ENCODE measurements at regions not wholly inside any gene's neighbourhood (a gene's known extent, or its start where the extent isn't known, plus 50 kb on each side); places are given as distances from the start of the nearest gene placed in this dataset.
"Not testable (repeated sequence)": the region's sequence is repeated elsewhere in the genome, so short reads cannot be mapped to it uniquely, and the experiment has no call there.

DNA sequence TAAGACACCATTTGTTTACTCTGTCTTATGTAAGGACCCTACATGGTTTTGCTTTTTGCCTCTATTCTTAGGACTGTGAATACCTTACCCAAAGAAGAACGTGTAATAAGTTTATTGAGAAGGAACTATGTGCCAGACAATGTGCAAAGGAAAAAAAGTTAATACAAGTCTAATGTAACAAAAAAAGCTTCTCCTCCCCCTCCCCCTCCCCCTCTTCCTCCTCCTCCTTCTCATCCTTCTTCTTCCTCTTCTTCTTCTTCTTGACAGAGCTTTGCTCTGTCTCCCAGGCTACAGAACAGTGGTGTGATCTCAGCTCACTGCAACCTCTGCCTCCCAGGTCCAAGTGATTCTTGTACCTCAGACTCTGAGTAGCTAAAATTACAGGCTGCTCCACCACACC lies 50.9 kb upstream of the MITF start:
- no peak for TF ChIP-seq CTCF (conservative IDR thresholded peaks at IDR 0.05; ENCODE audit: control insufficient read depth, insufficient read depth, low read depth, low read length)
- no peak for DNase-seq (ENCODE audit: low read depth)

DNA sequence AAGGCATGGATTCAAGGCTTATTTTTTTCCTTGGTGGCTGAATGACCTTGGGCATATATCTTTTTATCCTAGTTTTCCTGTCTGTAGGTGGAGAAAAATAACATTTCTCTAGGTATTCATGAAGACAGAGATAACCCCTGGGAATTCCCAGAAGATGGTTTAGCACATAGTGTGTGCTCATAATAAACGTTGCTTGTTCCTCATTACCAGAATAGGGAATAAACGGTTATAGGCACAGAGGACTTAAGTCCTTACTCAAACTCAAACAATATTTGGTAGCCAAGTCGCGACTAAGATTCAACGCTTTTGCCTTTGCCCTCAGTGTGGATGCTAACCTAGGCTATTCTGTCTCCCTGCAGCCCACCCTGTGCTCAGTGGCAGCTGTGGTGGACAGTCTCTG lies 51.6 kb upstream of the MITF start:
- TF ChIP-seq CTCF (conservative IDR thresholded peaks at IDR 0.05; ENCODE audit: control insufficient read depth, insufficient read depth, low read depth, low read length) = no peak
- no peak overlapping the region for H3K4me3 ChIP-seq (ENCODE audit: control insufficient read depth, low read depth, low read length)
- no peak for DNase-seq (ENCODE audit: low read depth)

More for the DNA sequence above, 50.9 kb upstream of the MITF start:
- no peak overlapping the region for H3K4me3 ChIP-seq (ENCODE audit: control insufficient read depth, low read depth, low read length)

GRCh38 chr3:69686056-69686455 lies 53.2 kb upstream of the MITF start:
- no peak for TF ChIP-seq CTCF (conservative IDR thresholded peaks at IDR 0.05; ENCODE audit: control insufficient read depth, insufficient read depth, low read depth, low read length)
- no peak overlapping the region for H3K4me3 ChIP-seq (ENCODE audit: control insufficient read depth, low read depth, low read length)

DNA sequence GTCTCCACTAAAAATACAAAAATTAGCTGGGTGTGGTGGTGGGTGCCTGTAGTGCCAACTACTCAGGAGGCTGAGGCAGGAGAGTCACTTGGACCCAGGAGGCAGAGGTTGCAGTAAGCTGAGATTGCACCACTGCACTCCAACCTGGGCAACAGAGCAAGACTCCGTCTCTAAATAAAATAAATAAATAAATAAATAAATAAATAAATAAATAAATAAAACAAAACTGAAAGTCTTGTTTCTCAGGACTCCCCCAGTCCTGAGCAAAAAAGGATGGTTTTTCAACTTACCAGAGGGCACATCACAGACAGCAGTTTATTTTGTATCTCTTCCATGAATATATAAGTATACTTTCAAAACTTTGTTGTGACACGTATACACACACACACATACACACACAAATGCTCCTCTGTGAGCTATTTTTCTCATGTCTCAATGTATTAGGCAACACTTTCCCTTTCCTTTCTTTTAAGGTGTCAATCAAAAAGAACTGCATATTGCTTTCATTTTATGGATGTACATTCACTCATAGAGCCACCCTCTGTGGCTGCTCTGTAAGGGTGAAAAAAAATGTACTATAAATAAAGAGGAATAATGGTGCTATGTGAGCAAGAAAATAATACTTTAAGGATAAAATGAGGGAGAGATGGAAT lies 54.8 kb upstream of the MITF start:
- no peak overlapping the region for H3K4me3 ChIP-seq (ENCODE audit: control insufficient read depth, low read depth, low read length)
- TF ChIP-seq CTCF (conservative IDR thresholded peaks at IDR 0.05; ENCODE audit: control insufficient read depth, insufficient read depth, low read depth, low read length) = no peak

More at GRCh38 chr3:69686056-69686455, 53.2 kb upstream of the MITF start:
- no peak for DNase-seq (ENCODE audit: low read depth)

DNA sequence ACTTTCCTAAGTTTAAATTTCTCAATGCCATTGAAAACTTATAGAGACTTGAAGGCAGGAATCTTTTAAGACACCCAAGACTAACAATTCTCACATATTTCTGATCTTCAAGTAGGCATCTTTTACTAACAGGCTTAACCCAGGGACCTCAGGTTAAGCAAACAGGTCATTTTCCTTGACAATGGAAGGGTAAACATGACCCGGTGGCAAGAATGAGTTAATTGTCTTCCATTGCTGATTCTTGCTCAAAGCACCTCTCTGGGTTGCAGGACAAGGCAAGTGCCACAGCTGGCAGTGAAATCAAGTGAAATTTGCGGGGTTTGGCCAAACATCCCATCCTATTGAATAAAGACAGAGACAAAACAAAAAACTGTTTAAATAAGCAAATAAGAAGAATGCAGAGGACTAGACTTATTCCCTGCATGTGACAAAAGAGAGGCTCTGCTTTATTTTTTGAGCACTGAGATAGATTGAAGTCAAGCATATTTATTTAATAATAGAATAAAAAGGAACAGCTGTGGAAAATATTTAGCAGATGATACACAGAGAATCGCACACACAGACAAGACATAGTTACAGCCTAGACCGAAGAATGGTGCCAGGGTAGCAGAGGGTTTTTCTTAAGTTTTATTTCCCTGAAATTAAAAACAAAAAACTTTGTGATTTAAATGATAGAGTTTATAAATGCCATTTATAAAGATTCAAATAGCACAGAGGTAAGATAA lies 56.0 kb upstream of the MITF start:
- no peak for DNase-seq (ENCODE audit: low read depth)
- no peak for TF ChIP-seq CTCF (conservative IDR thresholded peaks at IDR 0.05; ENCODE audit: control insufficient read depth, insufficient read depth, low read depth, low read length)
- H3K4me3 ChIP-seq (ENCODE audit: control insufficient read depth, low read depth, low read length) = no peak overlapping the region

More for the DNA sequence above, 54.8 kb upstream of the MITF start:
- no peak for DNase-seq (ENCODE audit: low read depth)

- not testable (repeated sequence) for DNase-seq (ENCODE audit: low read depth); H3K4me3 ChIP-seq (ENCODE audit: control insufficient read depth, low read depth, low read length)
Observed at GRCh38 chr3:69677456-69677855, 61.8 kb upstream of the MITF start.

DNA sequence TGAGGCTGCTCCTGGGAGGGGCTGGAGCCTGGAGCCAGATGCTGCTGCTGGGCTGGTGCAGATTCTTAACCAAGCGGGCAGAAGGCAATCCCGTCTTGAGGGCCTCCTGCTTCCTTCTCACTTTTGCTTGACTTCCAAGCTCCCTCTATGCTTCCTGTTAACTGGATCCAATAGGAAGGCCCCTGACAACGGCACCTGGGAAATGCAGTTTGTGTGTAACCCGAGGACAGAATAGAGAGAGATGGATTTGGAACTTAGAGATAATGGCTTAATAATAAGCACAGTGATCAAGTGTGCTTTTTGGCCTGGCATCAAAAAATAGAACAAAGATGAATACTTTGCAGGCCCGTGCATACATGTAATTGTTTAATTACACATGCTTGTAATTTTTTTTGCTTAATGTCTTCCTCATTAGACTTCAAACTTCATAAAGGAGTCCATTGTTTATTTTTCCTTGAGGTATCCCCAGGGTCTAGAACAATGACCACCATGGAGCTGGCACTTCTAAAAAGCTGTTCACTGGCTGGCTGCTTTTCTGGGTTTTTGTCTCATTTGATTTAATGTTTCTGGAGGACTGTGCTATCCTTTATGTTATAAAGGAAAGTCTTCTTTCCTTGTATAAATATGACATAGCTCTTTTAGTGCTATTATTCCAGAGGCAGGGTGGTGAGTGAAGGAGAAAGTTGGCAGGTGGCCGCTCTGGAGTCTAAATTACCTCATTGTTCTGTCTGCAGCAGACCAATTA lies 63.3 kb upstream of the MITF start:
- DNase-seq (ENCODE audit: low read depth) = no peak
- H3K4me3 ChIP-seq (ENCODE audit: control insufficient read depth, low read depth, low read length) = no peak overlapping the region
- no peak for TF ChIP-seq CTCF (conservative IDR thresholded peaks at IDR 0.05; ENCODE audit: control insufficient read depth, insufficient read depth, low read depth, low read length)
